Hepatocyte (in vitro differentiated cells): ENCODE measurements at regions not wholly inside any gene's neighbourhood (a gene's known extent, or its start where the extent isn't known, plus 50 kb on each side); places are given as distances from the start of the nearest gene placed in this dataset.

ENCODE experiments used
- DNase-seq: peaks from one replicate; pipeline ENCODE4 v3.0.0-alpha.2; 2016; ENCODE audit warnings: low spot score
- H2AFZ ChIP-seq: fragments of 200-600 bp; sonication (generic); 2 replicates; pipeline ENCODE4 v1.6.0; 2016; ENCODE audit warnings: antibody characterized with exemption, mild to moderate bottlenecking
- H3K27ac ChIP-seq: fragments of 200-600 bp; sonication (generic); 2 replicates; pipeline ENCODE4 v1.5.1; 2016; ENCODE audit warnings: mild to moderate bottlenecking
- H3K27me3 ChIP-seq: fragments of 200-600 bp; sonication (generic); 2 replicates; pipeline ENCODE4 v1.6.1; 2016
- H3K36me3 ChIP-seq: fragments of 200-600 bp; sonication (generic); replicated peaks from 2 replicates; pipeline ENCODE4 v1.5.1; 2016; ENCODE audit warnings: low read depth; ENCODE audit not compliant: insufficient read depth
- H3K4me1 ChIP-seq: fragments of 200-600 bp; sonication (generic); 2 replicates; pipeline ENCODE4 v1.5.1; 2016; ENCODE audit warnings: mild to moderate bottlenecking, moderate library complexity; ENCODE audit not compliant: insufficient read depth
- H3K4me2 ChIP-seq: fragments of 200-600 bp; sonication (generic); 2 replicates; pipeline ENCODE4 v1.6.0; 2016
- H3K4me3 ChIP-seq: fragments of 200-600 bp; sonication (generic); 2 replicates; pipeline ENCODE4 v1.5.1; 2016; ENCODE audit warnings: mild to moderate bottlenecking
- H3K79me2 ChIP-seq: fragments of 200-600 bp; sonication (generic); 2 replicates; pipeline ENCODE4 v1.6.0; 2017; ENCODE audit warnings: mild to moderate bottlenecking
- H3K9me2 ChIP-seq: fragments of 200-600 bp; sonication (generic); replicated peaks from 2 replicates; pipeline ENCODE4 v1.6.0; 2017; ENCODE audit warnings: mild to moderate bottlenecking; ENCODE audit not compliant: insufficient read depth
- H3K9me3 ChIP-seq: fragments of 200-600 bp; sonication (generic); 2 replicates; pipeline ENCODE4 v1.5.1; 2016; ENCODE audit warnings: low read depth, mild to moderate bottlenecking
- H4K20me1 ChIP-seq: fragments of 200-600 bp; sonication (generic); 2 replicates; pipeline ENCODE4 v1.6.0; 2016; ENCODE audit warnings: mild to moderate bottlenecking; ENCODE audit not compliant: insufficient read depth, poor library complexity, severe bottlenecking
- EZH2 ChIP-seq: fragments of 200-600 bp; sonication (generic); IDR thresholded peaks from 2 replicates; pipeline ENCODE4 v1.6.1; 2016; ENCODE audit warnings: antibody characterized with exemption, mild to moderate bottlenecking, borderline replicate concordance
- EZH2phosphoT487 ChIP-seq: fragments of 200-600 bp; sonication (generic); IDR thresholded peaks from one replicate; pipeline ENCODE4 v1.6.1; 2018; ENCODE audit warnings: antibody characterized with exemption, mild to moderate bottlenecking, low read depth, moderate library complexity; ENCODE audit not compliant: unreplicated experiment, severe bottlenecking
- WGBS: methylation state at CpG from one replicate; pipeline ENCODE4 v1.1.6; 2016; ENCODE audit warnings: low lambda C conversion rate; ENCODE audit errors: missing lambda C conversion rate; 5-methylcytosine and 5-hydroxymethylcytosine counted together
- TF ChIP-seq, protein P1 (sequence below): fragments of 200-600 bp; sonication (generic); IDR thresholded peaks from 2 replicates; pipeline ENCODE4 v1.5.1; 2016; ENCODE audit warnings: antibody characterized with exemption, mild to moderate bottlenecking; ENCODE audit not compliant: poor library complexity

DNA sequence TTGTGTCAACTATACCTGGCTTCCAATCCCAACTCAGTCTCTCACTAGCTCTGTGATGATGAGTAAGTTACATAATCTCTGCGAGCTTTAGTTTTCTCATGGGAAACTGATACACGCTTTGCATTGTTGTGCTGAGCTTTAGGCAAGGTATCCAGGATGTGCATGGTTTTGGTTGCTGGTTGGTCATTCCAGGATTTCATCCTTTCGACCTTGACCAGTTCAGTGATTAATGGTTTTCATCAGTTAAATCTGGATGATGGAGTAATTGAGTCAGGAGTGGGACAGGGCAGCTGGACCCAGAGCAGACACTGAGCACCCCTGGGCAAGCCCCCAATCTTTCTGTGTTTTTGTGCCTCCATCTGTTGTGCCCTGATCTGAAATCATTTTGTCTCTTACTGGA, 417.3 kb upstream of the CADM1 start:
- WGBS = 69% methylated on average over 3 of the region's 3 CpGs
- H3K9me3 ChIP-seq = no peaks in the 10 kb centered on the region

DNA sequence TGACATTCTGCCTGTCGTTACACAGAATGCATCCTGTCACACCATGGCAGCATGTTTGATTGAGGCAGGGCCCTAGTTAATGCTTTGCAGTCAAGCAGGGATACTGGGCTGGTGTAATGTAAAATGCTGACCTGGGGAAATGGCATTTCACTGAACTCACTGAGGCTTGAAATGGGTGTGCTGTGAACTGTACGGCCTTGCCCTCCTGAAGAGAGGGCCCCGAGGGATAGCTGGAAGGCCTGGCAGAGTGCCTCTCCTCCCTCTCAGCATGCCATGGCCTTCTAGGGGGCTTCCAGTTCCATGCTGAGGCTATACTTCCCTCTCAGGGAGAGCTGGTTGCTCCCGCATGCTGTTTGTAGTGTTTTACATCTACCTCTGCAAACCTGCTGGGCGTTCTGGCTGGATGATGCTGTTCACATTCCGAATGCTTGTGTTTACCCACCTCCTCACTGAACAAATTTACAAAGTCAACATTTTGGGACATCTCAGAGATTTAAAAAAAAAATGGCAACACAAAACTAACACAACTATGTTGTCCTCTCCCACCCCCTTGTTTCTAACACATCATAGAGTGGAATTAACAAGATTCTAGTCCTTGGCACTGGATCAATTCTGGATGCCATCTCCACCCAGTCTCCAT, 416.7 kb upstream of the CADM1 start:
- no peak for TF ChIP-seq EZH2
- TF ChIP-seq, protein P1, sequence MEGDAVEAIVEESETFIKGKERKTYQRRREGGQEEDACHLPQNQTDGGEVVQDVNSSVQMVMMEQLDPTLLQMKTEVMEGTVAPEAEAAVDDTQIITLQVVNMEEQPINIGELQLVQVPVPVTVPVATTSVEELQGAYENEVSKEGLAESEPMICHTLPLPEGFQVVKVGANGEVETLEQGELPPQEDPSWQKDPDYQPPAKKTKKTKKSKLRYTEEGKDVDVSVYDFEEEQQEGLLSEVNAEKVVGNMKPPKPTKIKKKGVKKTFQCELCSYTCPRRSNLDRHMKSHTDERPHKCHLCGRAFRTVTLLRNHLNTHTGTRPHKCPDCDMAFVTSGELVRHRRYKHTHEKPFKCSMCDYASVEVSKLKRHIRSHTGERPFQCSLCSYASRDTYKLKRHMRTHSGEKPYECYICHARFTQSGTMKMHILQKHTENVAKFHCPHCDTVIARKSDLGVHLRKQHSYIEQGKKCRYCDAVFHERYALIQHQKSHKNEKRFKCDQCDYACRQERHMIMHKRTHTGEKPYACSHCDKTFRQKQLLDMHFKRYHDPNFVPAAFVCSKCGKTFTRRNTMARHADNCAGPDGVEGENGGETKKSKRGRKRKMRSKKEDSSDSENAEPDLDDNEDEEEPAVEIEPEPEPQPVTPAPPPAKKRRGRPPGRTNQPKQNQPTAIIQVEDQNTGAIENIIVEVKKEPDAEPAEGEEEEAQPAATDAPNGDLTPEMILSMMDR = no peak
- Histone ChIP-seq H3K9me3 (no peaks in the 10 kb centered on the region), H3K4me3 (no peak overlapping the region), H3K9me2 (no peaks in the 10 kb centered on the region), H2AFZ (no peak overlapping the region), H3K27me3 (no peaks in the 10 kb centered on the region), H3K79me2 (no peaks in the 10 kb centered on the region), H3K36me3 (no peaks in the 10 kb centered on the region), H3K27ac (no peak overlapping the region), H3K4me1 (peaks cover 4% of the 10 kb centered on the region), H3K4me2 (no peak overlapping the region), H4K20me1 (no peaks in the 10 kb centered on the region)
- no peak for DNase-seq
- 66% methylated on average over 6 of the region's 6 CpGs for WGBS

More for the DNA sequence above, 417.3 kb upstream of the CADM1 start:
- Histone ChIP-seq H2AFZ (no peak overlapping the region), H3K4me1 (peaks cover 4% of the 10 kb centered on the region), H3K4me2 (no peak overlapping the region), H3K27me3 (no peaks in the 10 kb centered on the region), H3K36me3 (no peaks in the 10 kb centered on the region), H3K27ac (no peak overlapping the region), H4K20me1 (no peaks in the 10 kb centered on the region), H3K79me2 (no peaks in the 10 kb centered on the region), H3K4me3 (no peak overlapping the region), H3K9me2 (no peaks in the 10 kb centered on the region)
- TF ChIP-seq EZH2phosphoT487 (no peak), EZH2 (no peak)
- TF ChIP-seq, protein P1 = no peak
- DNase-seq = no peak

DNA sequence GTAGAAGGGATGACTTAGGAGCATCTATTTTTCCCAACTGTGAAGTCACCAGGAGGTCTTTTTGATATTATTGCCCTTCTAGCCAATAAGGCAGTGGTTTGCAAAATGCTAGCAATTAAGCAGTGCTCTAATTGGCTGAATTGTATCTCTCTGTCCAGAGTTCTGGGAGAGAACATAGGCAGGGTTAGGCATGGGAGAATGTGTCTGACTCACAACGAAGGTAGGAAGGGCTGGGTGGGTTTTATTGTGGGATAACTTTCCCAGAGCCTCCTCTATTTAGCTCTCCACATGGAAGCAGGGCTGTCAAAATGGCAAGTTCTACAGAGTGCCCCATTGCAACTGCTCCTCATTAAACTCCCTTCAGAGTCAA, 415.9 kb upstream of the CADM1 start:
- Histone ChIP-seq H2AFZ (no peak overlapping the region), H3K9me3 (no peaks in the 10 kb centered on the region), H3K9me2 (no peaks in the 10 kb centered on the region), H3K4me3 (no peak overlapping the region), H3K27ac (no peak overlapping the region), H3K4me1 (peaks cover 4% of the 10 kb centered on the region), H3K4me2 (no peak overlapping the region), H4K20me1 (no peaks in the 10 kb centered on the region), H3K79me2 (no peaks in the 10 kb centered on the region), H3K36me3 (no peaks in the 10 kb centered on the region), H3K27me3 (no peaks in the 10 kb centered on the region)
- 35% methylated on average over 1 of the region's 1 CpG for WGBS
- TF ChIP-seq EZH2phosphoT487 (no peak), EZH2 (no peak)
- TF ChIP-seq, protein P1 = no peak
- DNase-seq = no peak
